DOHH2 (cell line): ENCODE measurements at regions not wholly inside any gene's neighbourhood (a gene's known extent, or its start where the extent isn't known, plus 50 kb on each side); places are given as distances from the start of the nearest gene placed in this dataset.

Source experiments
- EZH2phosphoT487 ChIP-seq: fragments of 200-600 bp; sonication (generic); IDR thresholded peaks from 2 replicates; pipeline ENCODE4 v1.6.1; 2017; ENCODE audit warnings: borderline replicate concordance, mild to moderate bottlenecking, antibody characterized with exemption, low read length, moderate library complexity, mixed read lengths
- TF ChIP-seq, protein P1 (sequence below): fragments of 200-600 bp; sonication (generic); IDR thresholded peaks from one replicate; pipeline ENCODE4 v1.5.1; 2014; ENCODE audit warnings: antibody characterized with exemption, mild to moderate bottlenecking, low read depth, low read length; ENCODE audit not compliant: poor library complexity, severe bottlenecking

DNA sequence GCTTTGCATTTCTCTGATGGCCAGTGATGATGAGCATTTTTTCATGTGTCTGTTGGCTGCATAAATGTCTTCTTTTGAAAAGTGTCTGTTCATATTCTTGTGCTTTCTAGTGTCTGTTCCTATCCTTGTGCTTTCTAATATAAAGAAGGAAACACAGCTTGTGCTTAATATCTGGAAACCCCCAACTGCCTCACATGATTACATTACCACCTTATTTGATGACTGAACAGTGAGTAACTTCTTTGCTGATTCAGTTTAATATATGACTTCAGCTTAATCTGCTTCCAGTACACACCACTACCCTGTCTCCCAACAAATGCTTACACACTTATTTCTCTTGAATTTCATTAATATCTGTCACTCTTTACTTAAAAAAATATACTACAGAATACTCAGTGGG lies 835.1 kb downstream of the EDEM1 start:
- TF ChIP-seq, protein P1, sequence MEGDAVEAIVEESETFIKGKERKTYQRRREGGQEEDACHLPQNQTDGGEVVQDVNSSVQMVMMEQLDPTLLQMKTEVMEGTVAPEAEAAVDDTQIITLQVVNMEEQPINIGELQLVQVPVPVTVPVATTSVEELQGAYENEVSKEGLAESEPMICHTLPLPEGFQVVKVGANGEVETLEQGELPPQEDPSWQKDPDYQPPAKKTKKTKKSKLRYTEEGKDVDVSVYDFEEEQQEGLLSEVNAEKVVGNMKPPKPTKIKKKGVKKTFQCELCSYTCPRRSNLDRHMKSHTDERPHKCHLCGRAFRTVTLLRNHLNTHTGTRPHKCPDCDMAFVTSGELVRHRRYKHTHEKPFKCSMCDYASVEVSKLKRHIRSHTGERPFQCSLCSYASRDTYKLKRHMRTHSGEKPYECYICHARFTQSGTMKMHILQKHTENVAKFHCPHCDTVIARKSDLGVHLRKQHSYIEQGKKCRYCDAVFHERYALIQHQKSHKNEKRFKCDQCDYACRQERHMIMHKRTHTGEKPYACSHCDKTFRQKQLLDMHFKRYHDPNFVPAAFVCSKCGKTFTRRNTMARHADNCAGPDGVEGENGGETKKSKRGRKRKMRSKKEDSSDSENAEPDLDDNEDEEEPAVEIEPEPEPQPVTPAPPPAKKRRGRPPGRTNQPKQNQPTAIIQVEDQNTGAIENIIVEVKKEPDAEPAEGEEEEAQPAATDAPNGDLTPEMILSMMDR = no peak
- no peak for TF ChIP-seq EZH2phosphoT487
